ENCODE measurements at regions not wholly inside any gene's neighbourhood (a gene's known extent, or its start where the extent isn't known, plus 50 kb on each side); places are given as distances from the start of the nearest gene placed in this dataset.

DNA sequence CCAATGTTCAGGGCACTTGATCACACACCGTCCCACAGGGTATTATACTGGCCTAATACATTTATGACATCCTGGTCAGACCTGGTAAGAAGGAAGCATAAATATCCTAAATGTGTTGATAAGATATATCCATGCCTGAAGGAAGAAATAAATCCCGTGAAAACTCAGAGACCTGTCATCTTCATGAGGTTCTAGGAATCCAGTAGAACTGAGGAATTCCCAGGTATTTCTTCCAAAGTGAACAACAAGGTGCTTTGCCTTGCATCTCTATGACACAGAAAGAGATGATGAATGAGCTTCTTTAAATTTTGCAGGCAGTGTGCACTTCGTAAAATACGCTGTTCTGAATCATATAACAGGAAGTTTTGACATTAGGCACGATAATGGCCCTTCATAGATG lies 78.1 kb upstream of the VGLL3 start:
- H3K27me3 Mint-ChIP-seq (ENCODE audit: low read depth) = no peaks in the 10 kb centered on the region
- H3K27ac Mint-ChIP-seq (ENCODE audit: unreplicated experiment) = no peak overlapping the region
- peaks cover 2% of the 10 kb centered on the region for H3K4me1 Mint-ChIP-seq (ENCODE audit: low read depth)
- no peak for DNase-seq (ENCODE audit: low spot score)
- H3K36me3 Mint-ChIP-seq (ENCODE audit: low read depth) = no peaks in the 10 kb centered on the region
- H3K9me3 Mint-ChIP-seq (ENCODE audit: low read depth) = no peaks in the 10 kb centered on the region
- no peak overlapping the region for H3K4me3 Mint-ChIP-seq (ENCODE audit: unreplicated experiment)
- TF ChIP-seq CTCF (IDR thresholded peaks at IDR 0.05) = no peak

- no peak overlapping the region for H3K4me3 Mint-ChIP-seq (ENCODE audit: unreplicated experiment)
Measured at GRCh38 chr3:87062685-87063084, 71.7 kb upstream of the VGLL3 start.

DNA sequence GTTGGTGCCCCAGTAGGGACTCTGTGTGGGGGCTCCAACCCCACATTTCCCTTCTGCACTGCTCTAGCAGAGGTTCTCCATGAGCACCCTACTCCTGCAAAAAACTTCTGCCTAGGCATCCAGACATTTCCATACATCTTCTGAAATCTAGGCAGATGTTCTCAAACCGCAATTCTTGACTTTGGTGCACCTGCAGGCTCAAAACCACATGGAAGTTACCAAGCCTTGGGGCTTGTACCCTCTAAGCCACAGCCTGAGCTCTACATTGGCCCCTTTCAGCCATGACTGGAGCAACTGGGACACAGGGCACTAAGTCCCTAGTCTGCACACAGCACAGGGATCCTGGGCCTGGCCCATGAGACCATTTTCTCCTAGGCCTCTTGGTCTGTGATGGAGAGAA lies 66.5 kb upstream of the VGLL3 start:
- Mint-ChIP-seq H3K36me3 (ENCODE audit: low read depth) (no peaks in the 10 kb centered on the region), H3K4me1 (ENCODE audit: low read depth) (peaks cover 4% of the 10 kb centered on the region), H3K27me3 (ENCODE audit: low read depth) (no peaks in the 10 kb centered on the region), H3K27ac (ENCODE audit: unreplicated experiment) (no peak overlapping the region), H3K4me3 (ENCODE audit: unreplicated experiment) (no peak overlapping the region), H3K9me3 (ENCODE audit: low read depth) (peaks cover 13% of the 10 kb centered on the region)
- no peak for TF ChIP-seq CTCF (IDR thresholded peaks at IDR 0.05)
- DNase-seq (ENCODE audit: low spot score) = no peak

More at GRCh38 chr3:87062685-87063084, 71.7 kb upstream of the VGLL3 start:
- H3K27me3 Mint-ChIP-seq (ENCODE audit: low read depth) = no peaks in the 10 kb centered on the region
- no peak overlapping the region for H3K27ac Mint-ChIP-seq (ENCODE audit: unreplicated experiment)
- H3K9me3 Mint-ChIP-seq (ENCODE audit: low read depth) = peaks cover 5% of the 10 kb centered on the region
- no peaks in the 10 kb centered on the region for H3K36me3 Mint-ChIP-seq (ENCODE audit: low read depth)
- DNase-seq (ENCODE audit: low spot score) = no peak
- H3K4me1 Mint-ChIP-seq (ENCODE audit: low read depth) = peaks cover 8% of the 10 kb centered on the region
- TF ChIP-seq CTCF (IDR thresholded peaks at IDR 0.05) = no peak

DNA sequence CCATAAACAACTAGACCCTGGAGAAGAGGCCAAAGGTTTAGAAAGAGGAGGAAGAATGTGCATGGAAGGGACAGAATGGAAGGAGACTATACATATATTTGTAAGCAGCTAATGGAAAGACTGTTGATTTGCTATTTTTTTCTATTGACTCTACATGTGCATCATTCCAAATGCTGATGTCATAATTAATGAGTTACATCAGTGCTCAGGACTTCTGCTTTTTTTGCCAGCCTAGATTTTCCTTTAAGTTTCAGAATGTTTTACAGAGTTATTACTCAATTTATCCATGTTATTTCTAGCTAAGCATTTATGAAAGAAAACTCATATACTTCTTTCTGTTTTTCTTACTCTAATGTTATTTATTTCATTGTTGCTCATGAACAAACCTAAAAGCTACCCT lies 62.6 kb upstream of the VGLL3 start:
- TF ChIP-seq CTCF (IDR thresholded peaks at IDR 0.05) = no peak
- Mint-ChIP-seq H3K36me3 (ENCODE audit: low read depth) (no peaks in the 10 kb centered on the region), H3K4me3 (ENCODE audit: unreplicated experiment) (no peak overlapping the region), H3K4me1 (ENCODE audit: low read depth) (peaks cover 4% of the 10 kb centered on the region), H3K27ac (ENCODE audit: unreplicated experiment) (no peak overlapping the region), H3K27me3 (ENCODE audit: low read depth) (no peaks in the 10 kb centered on the region), H3K9me3 (ENCODE audit: low read depth) (peaks cover 13% of the 10 kb centered on the region)
- no peak for DNase-seq (ENCODE audit: low spot score)

DNA sequence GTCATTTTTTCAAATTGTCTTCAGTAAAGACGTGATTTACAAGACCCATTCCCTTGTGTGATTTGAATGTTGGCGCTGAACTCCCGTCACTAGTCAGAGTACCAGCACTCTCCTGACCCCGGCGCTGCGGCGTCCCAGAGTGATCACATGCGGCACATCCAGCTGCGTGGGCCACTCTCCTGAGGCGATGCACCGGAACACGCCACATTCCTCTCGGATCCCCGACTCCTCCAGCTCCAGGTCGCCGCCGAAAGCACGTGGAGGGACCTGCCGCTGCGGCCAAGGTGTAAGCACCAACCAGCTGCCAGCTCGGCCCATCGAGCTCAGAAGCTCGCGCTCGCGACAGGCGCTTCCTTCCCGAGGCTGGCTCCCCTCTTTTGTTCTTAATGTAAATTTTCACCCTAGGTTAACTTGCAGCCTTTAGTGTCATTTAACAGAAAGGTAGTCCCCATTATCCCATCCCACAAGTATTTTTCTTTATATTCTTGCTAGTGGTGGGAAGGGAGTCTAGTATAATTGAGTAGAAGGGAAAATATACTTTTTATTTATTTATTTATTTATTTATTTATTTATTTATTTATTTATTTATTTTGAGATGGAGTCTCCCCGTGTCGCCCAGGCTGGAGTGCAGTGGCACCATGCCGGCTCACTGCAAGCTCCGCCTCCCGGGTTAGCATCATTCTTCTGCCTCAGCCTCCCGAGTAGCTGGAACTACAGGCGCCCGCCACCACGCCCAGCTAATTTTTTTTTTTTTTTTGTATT lies 61.7 kb upstream of the VGLL3 start:
- no peaks in the 10 kb centered on the region for H3K27me3 Mint-ChIP-seq (ENCODE audit: low read depth)
- peaks cover 8% of the 10 kb centered on the region for H3K9me3 Mint-ChIP-seq (ENCODE audit: low read depth)
- H3K4me3 Mint-ChIP-seq (ENCODE audit: unreplicated experiment) = no peak overlapping the region
- peaks cover 4% of the 10 kb centered on the region for H3K4me1 Mint-ChIP-seq (ENCODE audit: low read depth)
- no peak overlapping the region for H3K27ac Mint-ChIP-seq (ENCODE audit: unreplicated experiment)
- no peak for TF ChIP-seq CTCF (IDR thresholded peaks at IDR 0.05)
- DNase-seq (ENCODE audit: low spot score) = peak; percentile 90
- no peaks in the 10 kb centered on the region for H3K36me3 Mint-ChIP-seq (ENCODE audit: low read depth)
